ENCODE measurements at regions not wholly inside any gene's neighbourhood (a gene's known extent, or its start where the extent isn't known, plus 50 kb on each side); places are given as distances from the start of the nearest gene placed in this dataset.

DNA sequence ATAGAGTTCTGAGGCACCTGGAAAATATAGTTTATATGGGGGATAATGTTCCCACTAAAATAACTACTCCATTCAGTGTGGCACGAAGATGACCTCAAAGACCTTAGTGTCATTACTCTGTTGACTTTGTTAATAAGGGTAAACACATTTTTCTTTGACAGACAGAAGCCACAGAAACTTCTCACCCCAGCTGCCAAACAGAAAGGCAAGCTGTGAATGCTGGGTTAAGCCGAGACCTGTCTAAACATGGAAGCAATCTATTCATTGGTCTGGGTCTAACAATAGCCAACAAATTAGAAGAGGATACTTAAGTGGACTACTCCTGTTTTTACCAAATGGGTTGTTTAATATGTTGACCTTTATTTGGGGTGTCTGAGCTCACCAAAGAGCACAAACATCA lies 171.4 kb downstream of the TLE1 start:
- TF ChIP-seq, protein P1, sequence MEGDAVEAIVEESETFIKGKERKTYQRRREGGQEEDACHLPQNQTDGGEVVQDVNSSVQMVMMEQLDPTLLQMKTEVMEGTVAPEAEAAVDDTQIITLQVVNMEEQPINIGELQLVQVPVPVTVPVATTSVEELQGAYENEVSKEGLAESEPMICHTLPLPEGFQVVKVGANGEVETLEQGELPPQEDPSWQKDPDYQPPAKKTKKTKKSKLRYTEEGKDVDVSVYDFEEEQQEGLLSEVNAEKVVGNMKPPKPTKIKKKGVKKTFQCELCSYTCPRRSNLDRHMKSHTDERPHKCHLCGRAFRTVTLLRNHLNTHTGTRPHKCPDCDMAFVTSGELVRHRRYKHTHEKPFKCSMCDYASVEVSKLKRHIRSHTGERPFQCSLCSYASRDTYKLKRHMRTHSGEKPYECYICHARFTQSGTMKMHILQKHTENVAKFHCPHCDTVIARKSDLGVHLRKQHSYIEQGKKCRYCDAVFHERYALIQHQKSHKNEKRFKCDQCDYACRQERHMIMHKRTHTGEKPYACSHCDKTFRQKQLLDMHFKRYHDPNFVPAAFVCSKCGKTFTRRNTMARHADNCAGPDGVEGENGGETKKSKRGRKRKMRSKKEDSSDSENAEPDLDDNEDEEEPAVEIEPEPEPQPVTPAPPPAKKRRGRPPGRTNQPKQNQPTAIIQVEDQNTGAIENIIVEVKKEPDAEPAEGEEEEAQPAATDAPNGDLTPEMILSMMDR (IDR thresholded peaks at IDR 0.05): no peak
- no peak for TF ChIP-seq POLR2AphosphoS5 (IDR thresholded peaks at IDR 0.05; ENCODE audit: insufficient read depth in 1 of 2, low read depth in 1 of 2)

Data from vagina (tissue), 2 donors.